Transverse colon (tissue), 4 donors: ENCODE measurements at regions not wholly inside any gene's neighbourhood (a gene's known extent, or its start where the extent isn't known, plus 50 kb on each side); places are given as distances from the start of the nearest gene placed in this dataset.
"Not testable (repeated sequence)": the region's sequence is repeated elsewhere in the genome, so short reads cannot be mapped to it uniquely, and the experiment has no call there.

Source experiments
- DNase-seq: peaks from one replicate; pipeline ENCODE4 v3.0.0-alpha.2; 2019
- H3K27ac ChIP-seq, 4 donors: fragments of 200-600 bp; sonication (generic); 2 replicates each; pipeline ENCODE4 v1.5.1; 2016 to 2018; ENCODE audit warnings: inconsistent platforms in 4 of 4
- H3K27me3 ChIP-seq: fragments of 200-600 bp; sonication (generic); 2 replicates; pipeline ENCODE4 v1.5.1; 2017; ENCODE audit warnings: inconsistent platforms
- H3K36me3 ChIP-seq, 4 donors: fragments of 200-600 bp; sonication (generic); 2 replicates each; pipeline ENCODE4 v1.5.1; 2017 to 2019; ENCODE audit warnings: inconsistent platforms in 4 of 4
- H3K4me1 ChIP-seq, 4 donors: fragments of 200-600 bp; sonication (generic); 2 replicates each; pipeline ENCODE4 v1.5.1; 2017 to 2020; ENCODE audit warnings: inconsistent platforms in 4 of 4
- H3K4me3 ChIP-seq, 4 donors: fragments of 200-600 bp; sonication (generic); 1 replicate in 1 of 4; 2 replicates in 3 of 4; pipeline versions ENCODE4 v1.5.1 to v1.6.1; 2017 to 2019; ENCODE audit warnings: inconsistent platforms in 4 of 4
- H3K9me3 ChIP-seq, 2 donors: fragments of 200-600 bp; sonication (generic); 2 replicates each; pipeline ENCODE4 v1.5.1; 2017 to 2019; ENCODE audit warnings: inconsistent platforms in 2 of 2
- CTCF ChIP-seq, 5 experiments: fragments of 200-600 bp in 3 of 5; fragments of 450-650 bp in 2 of 5; sonication (generic) in 3 of 5; IDR thresholded peaks; 1 replicate in 2 of 5; 2 replicates in 3 of 5; pipeline ENCODE4 v1.5.1; 2016 to 2017; ENCODE audit warnings: antibody characterized with exemption in 5 of 5, inconsistent platforms in 3 of 5, mild to moderate bottlenecking in 2 of 5, moderate library complexity in 1 of 5
- EP300 ChIP-seq: sonication (generic); formaldehyde crosslinking; IDR thresholded peaks from one replicate; pipeline ENCODE4 v1.6.1; 2017; ENCODE audit warnings: antibody characterized with exemption, low read depth
- POLR2A ChIP-seq: fragments of 450-650 bp; IDR thresholded peaks from one replicate; pipeline ENCODE4 v1.6.1; 2016; ENCODE audit warnings: antibody characterized with exemption, mild to moderate bottlenecking, moderate library complexity
- POLR2AphosphoS5 ChIP-seq, 3 donors: sonication (generic); formaldehyde crosslinking; IDR thresholded peaks; one replicate each; pipeline ENCODE4 v1.6.1; 2016; ENCODE audit warnings: antibody characterized with exemption in 3 of 3
- WGBS, 2 donors: methylation state at CpG; one replicate each; pipeline ENCODE4 v1.1.5; 2018; ENCODE audit warnings: low coverage in 1 of 2; 5-methylcytosine and 5-hydroxymethylcytosine counted together
- in situ Hi-C, 4 donors: fragments of 200-750 bp; cut with MboI; loops; one replicate each; pipeline versions ENCODE4 v1.15.0 to v1.15.1; 2017; ENCODE audit warnings: low sequenced_read_pairs in 3 of 4, low pct_ligation_motif_present in 1 of 4, low pct_unique_long_range_greater_than_20kb in 1 of 4
- intact Hi-C: fragments of 100-400 bp; cut with DNase I; formaldehyde crosslinking; loops from one replicate; pipeline ENCODE4 v1.15.1; 2023; ENCODE audit warnings: low total_unique reads

GRCh38 chr6:145096846-145097245 is 638.5 kb downstream of the EPM2A start:
- H3K36me3 ChIP-seq: no peaks in the 10 kb centered on the region
- peaks cover 4 to 5% of the 10 kb centered on the region in 2 donors for H3K9me3 ChIP-seq
- no peak overlapping the region for H3K27ac ChIP-seq
- H3K27me3 ChIP-seq: no peaks in the 10 kb centered on the region
- no peak overlapping the region for H3K4me3 ChIP-seq
- DNase-seq: no peak
- H3K4me1 ChIP-seq: no peaks in the 10 kb centered on the region
- TF ChIP-seq CTCF (IDR thresholded peaks at IDR 0.05): no peak
- TF ChIP-seq POLR2AphosphoS5 (IDR thresholded peaks at IDR 0.05): no peak
- TF ChIP-seq POLR2A: no peak
- TF ChIP-seq EP300: no peak
- intact Hi-C loops (no loop called here), in situ Hi-C loops (no loop called here)
- WGBS, 2 donors: 59 to 60% methylated on average over 1 of the region's 1 CpG

- H3K4me3 ChIP-seq, H3K9me3 ChIP-seq, H3K36me3 ChIP-seq, DNase-seq, in situ Hi-C loops, H3K4me1 ChIP-seq, intact Hi-C loops, H3K27me3 ChIP-seq, H3K27ac ChIP-seq: not testable (repeated sequence)
- 42 to 83% methylated on average over 2 to 6 of the region's 6 CpGs for WGBS, 2 donors
Measured at GRCh38 chr6:145098127-145098526, 637.2 kb downstream of the EPM2A start.

- Histone ChIP-seq H3K4me3 (no peak overlapping the region), H3K9me3 (peaks cover 4 to 5% of the 10 kb centered on the region in 2 donors), H3K36me3 (no peaks in the 10 kb centered on the region), H3K4me1 (no peaks in the 10 kb centered on the region), H3K27me3 (no peaks in the 10 kb centered on the region), H3K27ac (no peak overlapping the region)
- intact Hi-C loops (no loop called here), in situ Hi-C loops (no loop called here)
- DNase-seq: no peak
- WGBS, 2 donors: 95% methylated on average over 1 of the region's 1 CpG; no CpG with 5 or more reads in 1 of the 2 donors
- TF ChIP-seq EP300 (no peak), CTCF (IDR thresholded peaks at IDR 0.05) (no peak), POLR2A (no peak), POLR2AphosphoS5 (IDR thresholded peaks at IDR 0.05) (no peak)
Measured at GRCh38 chr6:145099713-145100112, 635.6 kb downstream of the EPM2A start.

- in situ Hi-C loops: no loop called here
- no peaks in the 10 kb centered on the region for H3K4me1 ChIP-seq
- no peak overlapping the region for H3K27ac ChIP-seq
- intact Hi-C loops: no loop called here
- no peak overlapping the region for H3K4me3 ChIP-seq
- DNase-seq: no peak
- no peaks in the 10 kb centered on the region for H3K36me3 ChIP-seq
- H3K9me3 ChIP-seq: no peaks in the 10 kb centered on the region
- H3K27me3 ChIP-seq: no peaks in the 10 kb centered on the region
- TF ChIP-seq EP300 (no peak), POLR2AphosphoS5 (IDR thresholded peaks at IDR 0.05) (no peak), POLR2A (no peak), CTCF (IDR thresholded peaks at IDR 0.05) (no peak)
- 91 to 100% methylated on average over 1 of the region's 1 CpG for WGBS, 2 donors
Measured at GRCh38 chr6:145110109-145110508, 625.2 kb downstream of the EPM2A start.

- H3K36me3 ChIP-seq, DNase-seq, H3K4me3 ChIP-seq, in situ Hi-C loops, H3K9me3 ChIP-seq, H3K27me3 ChIP-seq, H3K4me1 ChIP-seq, H3K27ac ChIP-seq, intact Hi-C loops: not testable (repeated sequence)
- 87 to 94% methylated on average over 2 of the region's 2 CpGs for WGBS, 2 donors
Measured at GRCh38 chr6:145111407-145111806, 623.9 kb downstream of the EPM2A start.
